Suppressor macrophage (primary cell): ENCODE measurements at regions not wholly inside any gene's neighbourhood (a gene's known extent, or its start where the extent isn't known, plus 50 kb on each side); places are given as distances from the start of the nearest gene placed in this dataset.
A peak's percentile ranks its signal among the peaks of the same experiment; 100 is the strongest.
"Not testable (repeated sequence)": the region's sequence is repeated elsewhere in the genome, so short reads cannot be mapped to it uniquely, and the experiment has no call there.

Experiments
- DNase-seq, 4 experiments: peaks; one replicate each; pipeline ENCODE4 v3.0.0-alpha.2; 2020 to 2022

GRCh38 chr1:243996223-243996622, 54.9 kb upstream of the ZBTB18 start:
- no peak for DNase-seq

GRCh38 chr1:243991650-243992049, 59.4 kb upstream of the ZBTB18 start:
- no peak for DNase-seq

GRCh38 chr1:243984788-243985187, 66.3 kb upstream of the ZBTB18 start:
- DNase-seq: no peak

GRCh38 chr1:243982447-243983018, 68.5 kb upstream of the ZBTB18 start:
- no peak for DNase-seq

GRCh38 chr1:243980471-243980870, 70.6 kb upstream of the ZBTB18 start:
- DNase-seq: no peak

GRCh38 chr1:243980071-243980470, 71.0 kb upstream of the ZBTB18 start:
- DNase-seq: no peak

GRCh38 chr1:243979396-243979795, 71.7 kb upstream of the ZBTB18 start:
- no peak for DNase-seq

- no peak for DNase-seq
Observed at GRCh38 chr1:243977094-243977493, 74.0 kb upstream of the ZBTB18 start.

- peak in 3 of 4 experiments; percentile 9 to 30 (median 22) for DNase-seq
Observed at GRCh38 chr1:243974451-243975292, 76.4 kb upstream of the ZBTB18 start.

- no peak for DNase-seq
Observed at GRCh38 chr1:243973169-243973568, 77.9 kb upstream of the ZBTB18 start.

GRCh38 chr1:243970077-243970476, 81.0 kb upstream of the ZBTB18 start:
- peak in 2 of 4 experiments; percentile 15 to 26 for DNase-seq

- no peak for DNase-seq
Observed at GRCh38 chr1:243968413-243968812, 82.7 kb upstream of the ZBTB18 start.

GRCh38 chr1:243964915-243965314, 86.2 kb upstream of the ZBTB18 start:
- DNase-seq: peak in 2 of 4 experiments; percentile 11 to 18

- DNase-seq: peak in 2 of 4 experiments; percentile 25 to 29
Observed at GRCh38 chr1:243963571-243963970, 87.5 kb upstream of the ZBTB18 start.

- DNase-seq: no peak
Observed at GRCh38 chr1:243962541-243962940, 88.5 kb upstream of the ZBTB18 start.

- DNase-seq: no peak
Observed at GRCh38 chr1:243959998-243960397, 91.1 kb upstream of the ZBTB18 start.

- DNase-seq: peak in 1 of 4 experiments; percentile 27
Observed at GRCh38 chr1:243957141-243957540, 93.9 kb upstream of the ZBTB18 start.

- no peak for DNase-seq
Observed at GRCh38 chr1:243956450-243956849, 94.6 kb upstream of the ZBTB18 start.

GRCh38 chr1:243951207-243951606, 99.9 kb upstream of the ZBTB18 start:
- DNase-seq: not testable (repeated sequence)

GRCh38 chr1:243950166-243950565, 100.1 kb upstream of the AKT3 start:
- no peak for DNase-seq

- DNase-seq: peak in 3 of 4 experiments; percentile 41 to 59 (median 54)
Observed at GRCh38 chr1:243946946-243947345, 96.9 kb upstream of the AKT3 start.

GRCh38 chr1:243946253-243946652, 96.2 kb upstream of the AKT3 start:
- no peak for DNase-seq

- no peak for DNase-seq
Observed at GRCh38 chr1:243945727-243946126, 95.7 kb upstream of the AKT3 start.
